Lung (tissue), 11 donors: ENCODE measurements at regions not wholly inside any gene's neighbourhood (a gene's known extent, or its start where the extent isn't known, plus 50 kb on each side); places are given as distances from the start of the nearest gene placed in this dataset.

ENCODE experiments used
- ATAC-seq: fragments of 200-7000 bp; cut with Tn5 transposase; one replicate; pipeline ENCODE4 v1.9.1; 2020; ENCODE audit warnings: moderate number of reproducible peaks; ENCODE audit not compliant: insufficient read depth, low FRiP score
- DNase-seq, 3 donors: peaks; one replicate each; pipeline ENCODE4 v3.0.0-alpha.2; 2013 to 2017
- H3K27ac ChIP-seq, 2 donors: one replicate each; pipeline ENCODE4 v1.5.1; 2013; ENCODE audit warnings: mild to moderate bottlenecking in 2 of 2, moderate library complexity in 2 of 2, control low read depth in 1 of 2, inconsistent platforms in 1 of 2, low read depth in 1 of 2, low read length in 1 of 2
- H3K27me3 ChIP-seq, 3 donors: one replicate each; pipeline ENCODE4 v1.5.1; 2013; ENCODE audit warnings: low read length in 2 of 3; ENCODE audit not compliant: control insufficient read depth in 3 of 3, insufficient read depth in 3 of 3
- H3K36me3 ChIP-seq, 4 donors: one replicate each; pipeline ENCODE4 v1.5.1; 2013; ENCODE audit warnings: low read length in 4 of 4, mild to moderate bottlenecking in 1 of 4, moderate library complexity in 1 of 4; ENCODE audit not compliant: control insufficient read depth in 4 of 4, insufficient read depth in 4 of 4
- H3K4me1 ChIP-seq, 5 donors: one replicate each; pipeline ENCODE4 v1.5.1; 2013; ENCODE audit warnings: low read length in 5 of 5, mild to moderate bottlenecking in 2 of 5, moderate library complexity in 1 of 5; ENCODE audit not compliant: control insufficient read depth in 5 of 5, insufficient read depth in 5 of 5
- H3K4me3 ChIP-seq: one replicate; pipeline ENCODE4 v1.5.1; 2013; ENCODE audit warnings: mild to moderate bottlenecking, control low read depth, moderate library complexity
- H3K9ac ChIP-seq, 2 donors: one replicate each; pipeline ENCODE4 v1.5.1; 2013; ENCODE audit warnings: low read length in 2 of 2, control low read depth in 1 of 2; ENCODE audit not compliant: insufficient read depth in 1 of 2
- H3K9me3 ChIP-seq, 4 donors: one replicate each; pipeline ENCODE4 v1.5.1; 2013; ENCODE audit warnings: low read length in 3 of 4, mild to moderate bottlenecking in 1 of 4, moderate library complexity in 1 of 4; ENCODE audit not compliant: control insufficient read depth in 4 of 4, insufficient read depth in 3 of 4
- WGBS, 2 donors: extraction: QIAGEN DNeasy Blood & Tissue Kit; methylation state at CpG; one replicate each; pipeline ENCODE4 v1.1.7; 2013; 5-methylcytosine and 5-hydroxymethylcytosine counted together
- TF ChIP-seq, protein P1 (sequence below): IDR thresholded peaks from 2 replicates; pipeline ENCODE4 v1.5.1; 2012; ENCODE audit warnings: mild to moderate bottlenecking; ENCODE audit errors: control extremely low read depth, extremely low read depth
- donor health status: control.
- donor health status: control.
- donor health status: Bipolar disorder and iron deficiency.
- donor health status: healthy.
- donor health status: DM: yes; HTN: yes; CAD: no.

DNA sequence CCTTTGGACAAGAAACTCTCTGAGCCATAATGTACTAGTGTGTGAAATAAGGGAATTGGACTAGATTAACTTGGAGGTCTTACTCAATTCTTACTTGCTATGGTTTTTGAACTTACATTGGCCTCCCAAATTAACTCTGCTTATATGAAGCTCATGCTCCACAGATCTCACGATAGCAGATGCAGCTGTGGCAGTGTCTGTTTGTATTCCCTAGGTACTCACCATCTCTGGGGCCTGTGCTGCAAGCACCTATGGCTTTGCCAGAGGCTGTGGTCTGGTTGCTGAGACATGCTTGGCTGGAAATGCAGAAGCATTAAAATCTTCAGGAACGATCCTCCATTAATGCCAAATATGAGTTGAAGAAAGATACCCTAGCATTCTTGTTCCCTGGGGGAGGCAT lies 112.8 kb downstream of the MSL3 start:
- H3K36me3 ChIP-seq, result no peaks in the 10 kb centered on the region
- peaks cover 0 to 19% (median 12%) of the 10 kb centered on the region in 3 donors for H3K27me3 ChIP-seq
- H3K9ac ChIP-seq, result no peak overlapping the region
- TF ChIP-seq, protein P1, sequence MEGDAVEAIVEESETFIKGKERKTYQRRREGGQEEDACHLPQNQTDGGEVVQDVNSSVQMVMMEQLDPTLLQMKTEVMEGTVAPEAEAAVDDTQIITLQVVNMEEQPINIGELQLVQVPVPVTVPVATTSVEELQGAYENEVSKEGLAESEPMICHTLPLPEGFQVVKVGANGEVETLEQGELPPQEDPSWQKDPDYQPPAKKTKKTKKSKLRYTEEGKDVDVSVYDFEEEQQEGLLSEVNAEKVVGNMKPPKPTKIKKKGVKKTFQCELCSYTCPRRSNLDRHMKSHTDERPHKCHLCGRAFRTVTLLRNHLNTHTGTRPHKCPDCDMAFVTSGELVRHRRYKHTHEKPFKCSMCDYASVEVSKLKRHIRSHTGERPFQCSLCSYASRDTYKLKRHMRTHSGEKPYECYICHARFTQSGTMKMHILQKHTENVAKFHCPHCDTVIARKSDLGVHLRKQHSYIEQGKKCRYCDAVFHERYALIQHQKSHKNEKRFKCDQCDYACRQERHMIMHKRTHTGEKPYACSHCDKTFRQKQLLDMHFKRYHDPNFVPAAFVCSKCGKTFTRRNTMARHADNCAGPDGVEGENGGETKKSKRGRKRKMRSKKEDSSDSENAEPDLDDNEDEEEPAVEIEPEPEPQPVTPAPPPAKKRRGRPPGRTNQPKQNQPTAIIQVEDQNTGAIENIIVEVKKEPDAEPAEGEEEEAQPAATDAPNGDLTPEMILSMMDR, result no peak
- H3K4me1 ChIP-seq, result no peaks in the 10 kb centered on the region
- H3K27ac ChIP-seq, result no peak overlapping the region
- peaks cover 0 to 2% (median 0%) of the 10 kb centered on the region in 4 donors for H3K9me3 ChIP-seq
- WGBS, 2 donors, result 73 to 95% methylated on average over 2 of the region's 2 CpGs
- no peak overlapping the region for H3K4me3 ChIP-seq
- no peak for DNase-seq
- no peak for ATAC-seq

DNA sequence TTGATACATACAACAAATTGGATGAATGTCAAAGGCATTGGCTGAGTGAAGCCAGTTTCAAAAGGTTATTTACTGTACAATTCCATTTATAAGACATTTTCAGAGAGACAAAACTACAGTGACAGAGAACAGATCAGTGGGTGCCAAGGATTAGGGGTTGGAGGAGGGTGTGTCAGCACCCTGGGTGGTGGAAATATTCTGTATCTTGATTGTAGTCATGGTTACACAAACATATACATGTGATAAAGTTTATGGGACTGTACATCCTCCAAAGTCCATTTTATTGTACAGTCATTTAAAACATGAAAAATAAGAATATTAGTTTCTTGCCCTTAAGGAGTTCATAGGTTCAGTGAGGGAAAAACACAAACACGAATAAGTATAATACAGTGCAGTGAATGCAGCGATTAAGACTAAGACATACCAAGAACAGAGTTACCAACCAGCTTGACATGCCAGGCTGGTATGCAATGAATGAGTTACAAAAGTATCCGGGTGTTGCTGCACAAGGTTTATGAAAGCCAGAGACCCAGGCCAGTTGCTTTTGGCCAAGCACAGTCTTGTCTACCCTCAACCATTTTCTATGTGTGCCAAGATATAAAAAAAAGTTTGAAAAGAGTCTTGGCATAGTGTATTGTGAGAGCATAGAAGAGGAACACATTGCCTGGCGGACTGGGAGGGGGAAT lies 123.6 kb downstream of the MSL3 start:
- WGBS, 2 donors, result 69 to 91% methylated on average over 4 of the region's 4 CpGs
- peaks cover 0 to 34% (median 11%) of the 10 kb centered on the region in 3 donors for H3K27me3 ChIP-seq
- DNase-seq, result no peak
- TF ChIP-seq, protein P1, result no peak
- no peak overlapping the region for H3K9ac ChIP-seq
- H3K4me3 ChIP-seq, result no peak overlapping the region
- ATAC-seq, result no peak
- H3K36me3 ChIP-seq, result no peaks in the 10 kb centered on the region
- H3K27ac ChIP-seq, result no peak overlapping the region
- H3K9me3 ChIP-seq, result peaks cover 0 to 1% (median 0%) of the 10 kb centered on the region in 4 donors
- no peaks in the 10 kb centered on the region for H3K4me1 ChIP-seq

GRCh38 chrX:11886745-11887144 lies 128.7 kb downstream of the MSL3 start:
- ATAC-seq, result no peak
- TF ChIP-seq, protein P1, result no peak
- DNase-seq, result no peak
- no peaks in the 10 kb centered on the region for H3K36me3 ChIP-seq
- WGBS, 2 donors, result 64 to 69% methylated on average over 1 of the region's 1 CpG
- H3K27me3 ChIP-seq, result peaks cover 0 to 23% (median 4%) of the 10 kb centered on the region in 3 donors
- no peak overlapping the region for H3K4me3 ChIP-seq
- no peaks in the 10 kb centered on the region for H3K4me1 ChIP-seq
- no peak overlapping the region for H3K9ac ChIP-seq
- peaks cover 0 to 6% (median 0%) of the 10 kb centered on the region in 4 donors for H3K9me3 ChIP-seq
- H3K27ac ChIP-seq, result no peak overlapping the region
